ENCODE measurements at regions not wholly inside any gene's neighbourhood (a gene's known extent, or its start where the extent isn't known, plus 50 kb on each side); places are given as distances from the start of the nearest gene placed in this dataset.

- no peak for TF ChIP-seq CTCF (IDR thresholded peaks at IDR 0.05; ENCODE audit: insufficient read depth, low read length, poor library complexity, severe bottlenecking)
- H3K36me3 ChIP-seq (ENCODE audit: control insufficient read depth, insufficient read depth, low read length): no peaks in the 10 kb centered on the region
- H3K4me3 ChIP-seq (ENCODE audit: low read depth, low read length): no peak overlapping the region
- H3K27me3 ChIP-seq (ENCODE audit: control insufficient read depth, insufficient read depth, low read length): no peaks in the 10 kb centered on the region
- no peak for DNase-seq (ENCODE audit: low read depth)
Measured at GRCh38 chr2:219965287-219966194, 338.1 kb downstream of the SLC4A3 start.

GRCh38 chr2:219967247-219968245 lies 340.1 kb downstream of the SLC4A3 start:
- no peak for DNase-seq (ENCODE audit: low read depth)
- H3K27me3 ChIP-seq (ENCODE audit: control insufficient read depth, insufficient read depth, low read length): no peaks in the 10 kb centered on the region
- no peak for TF ChIP-seq CTCF (IDR thresholded peaks at IDR 0.05; ENCODE audit: insufficient read depth, low read length, poor library complexity, severe bottlenecking)
- no peaks in the 10 kb centered on the region for H3K36me3 ChIP-seq (ENCODE audit: control insufficient read depth, insufficient read depth, low read length)
- H3K4me3 ChIP-seq (ENCODE audit: low read depth, low read length): no peak overlapping the region

- no peaks in the 10 kb centered on the region for H3K27me3 ChIP-seq (ENCODE audit: control insufficient read depth, insufficient read depth, low read length)
- DNase-seq (ENCODE audit: low read depth): no peak
- no peak overlapping the region for H3K4me3 ChIP-seq (ENCODE audit: low read depth, low read length)
Measured at GRCh38 chr2:219968685-219969345, 341.4 kb downstream of the SLC4A3 start.

GRCh38 chr2:219969508-219969907 lies 342.1 kb downstream of the SLC4A3 start:
- TF ChIP-seq CTCF (IDR thresholded peaks at IDR 0.05; ENCODE audit: insufficient read depth, low read length, poor library complexity, severe bottlenecking): no peak
- Histone ChIP-seq H3K36me3 (ENCODE audit: control insufficient read depth, insufficient read depth, low read length) (no peaks in the 10 kb centered on the region), H3K27me3 (ENCODE audit: control insufficient read depth, insufficient read depth, low read length) (no peaks in the 10 kb centered on the region), H3K4me3 (ENCODE audit: low read depth, low read length) (no peak overlapping the region)
- DNase-seq (ENCODE audit: low read depth): no peak

More at GRCh38 chr2:219968685-219969345, 341.4 kb downstream of the SLC4A3 start:
- H3K36me3 ChIP-seq (ENCODE audit: control insufficient read depth, insufficient read depth, low read length): no peaks in the 10 kb centered on the region
- TF ChIP-seq CTCF (IDR thresholded peaks at IDR 0.05; ENCODE audit: insufficient read depth, low read length, poor library complexity, severe bottlenecking): no peak

- H3K36me3 ChIP-seq (ENCODE audit: control insufficient read depth, insufficient read depth, low read length): no peaks in the 10 kb centered on the region
- H3K4me3 ChIP-seq (ENCODE audit: low read depth, low read length): no peak overlapping the region
- H3K27me3 ChIP-seq (ENCODE audit: control insufficient read depth, insufficient read depth, low read length): no peaks in the 10 kb centered on the region
- no peak for TF ChIP-seq CTCF (IDR thresholded peaks at IDR 0.05; ENCODE audit: insufficient read depth, low read length, poor library complexity, severe bottlenecking)
- DNase-seq (ENCODE audit: low read depth): no peak
Measured at GRCh38 chr2:219973136-219973535, 345.7 kb downstream of the SLC4A3 start.

All from kidney epithelial cell (primary cell).